NCI-H2107 (cell line): ENCODE measurements at regions not wholly inside any gene's neighbourhood (a gene's known extent, or its start where the extent isn't known, plus 50 kb on each side); places are given as distances from the start of the nearest gene placed in this dataset.
"Not testable (repeated sequence)": the region's sequence is repeated elsewhere in the genome, so short reads cannot be mapped to it uniquely, and the experiment has no call there.

Experiments used
- DNase-seq: peaks from one replicate; lab custom pipeline; 2025; lab: John Stamatoyannopoulos, UW

- no peak for DNase-seq
Measured at GRCh38 chr4:164095313-164096110, 601.0 kb downstream of the TMA16 start.

- no peak for DNase-seq
Measured at GRCh38 chr4:164096766-164097518, 602.5 kb downstream of the TMA16 start.

- not testable (repeated sequence) for DNase-seq
Measured at GRCh38 chr4:164100741-164101365, 606.4 kb downstream of the TMA16 start.

- no peak for DNase-seq
Measured at GRCh38 chr4:164108971-164109370, 614.5 kb downstream of the TMA16 start.

DNA sequence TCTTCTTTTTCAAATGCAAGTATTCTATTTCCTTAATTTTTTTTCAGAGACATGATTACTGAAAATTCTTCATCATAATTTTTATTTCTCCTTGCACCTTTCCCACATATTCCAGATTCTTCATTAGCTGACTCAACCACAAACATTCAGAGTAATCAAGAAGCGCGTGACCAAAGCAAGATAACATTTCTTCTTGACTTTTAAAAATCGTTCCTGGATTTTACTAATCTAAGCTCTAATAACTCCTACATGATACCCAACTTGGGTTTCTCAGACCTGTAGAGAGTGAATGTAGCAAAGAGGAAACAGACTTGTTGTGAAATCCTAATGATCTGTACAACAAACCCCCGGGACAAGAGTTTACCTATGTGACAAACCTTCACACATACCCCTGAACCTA lies 615.0 kb downstream of the TMA16 start:
- DNase-seq: no peak

DNA sequence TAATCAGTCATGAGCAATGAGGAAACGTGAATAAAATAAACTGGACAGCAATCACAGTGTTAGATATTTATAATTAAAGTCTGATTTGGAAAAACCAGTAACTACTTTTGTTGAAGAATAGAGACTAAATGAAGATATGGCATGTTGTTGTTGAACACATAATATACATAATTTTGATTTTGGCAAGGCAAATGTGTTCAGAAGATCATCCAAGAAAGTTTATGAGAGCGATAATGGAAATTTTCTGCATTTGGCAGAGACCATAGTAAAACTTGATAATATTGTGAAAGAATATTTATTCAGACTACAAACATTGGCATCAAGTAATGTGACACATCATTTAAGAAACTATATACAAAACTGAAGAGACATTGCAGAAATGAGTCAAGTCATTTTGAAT lies 620.7 kb downstream of the TMA16 start:
- DNase-seq: no peak

GRCh38 chr4:164116286-164116685 lies 621.8 kb downstream of the TMA16 start:
- DNase-seq: no peak

DNA sequence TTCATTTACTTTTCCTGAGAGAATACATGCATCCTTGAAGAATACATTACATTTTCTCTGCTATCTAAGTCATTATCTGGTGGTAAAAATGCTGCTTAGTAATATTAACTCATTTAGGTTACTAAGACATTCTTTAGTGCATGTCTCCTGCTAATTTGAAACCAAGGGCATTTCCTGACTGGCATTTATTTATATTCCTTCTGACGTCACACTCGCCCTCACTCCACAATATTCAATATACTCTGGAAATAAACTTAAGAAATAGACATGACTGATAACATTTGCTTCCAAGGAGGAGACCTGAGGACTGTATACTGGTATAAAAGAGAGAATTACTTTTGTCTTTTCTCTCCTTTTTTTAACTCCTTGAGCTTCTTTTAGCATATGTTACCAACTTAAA lies 619.5 kb upstream of the SMIM31 start:
- DNase-seq: no peak

GRCh38 chr4:164136180-164136616 lies 617.7 kb upstream of the SMIM31 start:
- DNase-seq: no peak

GRCh38 chr4:164138521-164138920 lies 615.4 kb upstream of the SMIM31 start:
- DNase-seq: no peak

- no peak for DNase-seq
Measured at GRCh38 chr4:164139291-164139690, 614.6 kb upstream of the SMIM31 start.

GRCh38 chr4:164141755-164142375 lies 612.1 kb upstream of the SMIM31 start:
- not testable (repeated sequence) for DNase-seq

DNA sequence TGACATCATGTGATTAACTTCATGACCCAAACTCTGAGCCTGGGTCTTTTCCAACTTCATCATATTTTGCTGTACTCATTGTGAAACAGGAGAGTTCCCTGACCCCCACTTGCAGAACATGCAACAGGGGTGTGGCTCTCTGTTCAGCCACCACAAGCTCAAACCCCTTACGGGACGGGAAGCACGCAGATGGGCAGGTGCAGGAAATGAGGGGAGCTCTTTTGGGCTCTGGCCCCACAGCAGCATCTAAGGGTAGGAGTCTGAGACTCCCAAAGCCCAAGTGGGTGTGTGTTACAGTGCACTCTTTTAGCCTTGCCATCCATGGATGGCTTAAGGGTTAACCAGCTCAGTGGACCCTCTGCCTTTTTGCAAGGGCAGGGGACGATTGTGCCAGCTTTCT lies 599.5 kb upstream of the SMIM31 start:
- DNase-seq: no peak

DNA sequence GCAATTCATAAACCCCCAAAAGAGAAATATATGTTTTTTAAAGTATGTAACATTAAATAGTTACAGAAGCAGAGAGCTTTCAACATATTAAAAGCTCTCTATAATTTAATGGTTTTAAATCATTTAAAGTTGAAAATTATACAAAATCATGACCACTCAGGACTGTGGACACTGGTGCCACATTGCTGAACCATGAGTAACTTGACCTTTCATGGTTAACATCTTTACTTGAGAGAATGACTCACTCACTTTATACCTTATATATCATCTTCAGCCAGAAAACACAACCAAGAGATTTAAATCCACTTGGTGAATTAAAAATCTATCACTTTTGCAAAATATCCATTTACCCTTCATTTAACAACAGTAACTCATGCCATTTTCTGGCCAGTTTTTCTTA lies 584.3 kb upstream of the SMIM31 start:
- no peak for DNase-seq

DNA sequence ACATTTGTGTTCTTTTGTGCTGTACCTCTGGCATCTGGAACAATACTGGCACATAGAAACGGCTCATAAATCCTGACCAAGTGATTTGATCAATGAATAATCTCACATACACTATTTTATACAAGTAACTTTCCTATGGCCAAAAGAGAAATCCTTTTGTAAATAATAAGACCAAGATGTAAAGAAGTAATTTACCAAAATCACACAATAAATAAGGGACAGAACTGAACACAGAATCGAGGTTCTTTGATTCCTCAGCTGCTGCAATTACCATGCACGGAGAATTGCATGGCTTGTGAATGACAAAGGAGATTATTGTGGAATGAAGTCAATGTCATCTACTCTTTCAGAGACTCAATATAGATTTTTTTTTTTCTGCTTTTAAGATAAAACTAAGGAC lies 576.8 kb upstream of the SMIM31 start:
- DNase-seq: no peak

- DNase-seq: no peak
Measured at GRCh38 chr4:164177753-164178152, 576.2 kb upstream of the SMIM31 start.

GRCh38 chr4:164188236-164188635 lies 565.7 kb upstream of the SMIM31 start:
- DNase-seq: no peak

DNA sequence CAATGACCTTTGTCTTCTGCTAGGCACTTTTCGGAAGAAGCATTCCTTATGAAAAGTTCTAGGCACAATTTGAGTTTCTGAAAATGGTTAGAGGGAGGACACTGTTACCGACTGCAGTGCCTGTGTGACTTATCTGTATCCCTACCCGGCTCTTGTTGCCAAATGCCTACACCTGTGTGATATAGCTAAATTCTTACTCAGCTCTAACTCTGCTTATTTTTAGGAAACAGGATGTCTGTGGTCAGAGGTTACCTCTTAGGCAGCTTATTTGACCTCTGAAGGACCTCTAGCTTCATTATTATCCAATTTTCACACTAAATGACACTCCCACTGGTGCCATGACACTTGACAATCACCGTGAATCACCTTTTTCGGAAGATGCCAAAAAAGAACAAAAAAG lies 561.1 kb upstream of the SMIM31 start:
- DNase-seq: no peak

GRCh38 chr4:164193676-164194075 lies 560.3 kb upstream of the SMIM31 start:
- DNase-seq: no peak

GRCh38 chr4:164197556-164197955 lies 556.4 kb upstream of the SMIM31 start:
- no peak for DNase-seq

DNA sequence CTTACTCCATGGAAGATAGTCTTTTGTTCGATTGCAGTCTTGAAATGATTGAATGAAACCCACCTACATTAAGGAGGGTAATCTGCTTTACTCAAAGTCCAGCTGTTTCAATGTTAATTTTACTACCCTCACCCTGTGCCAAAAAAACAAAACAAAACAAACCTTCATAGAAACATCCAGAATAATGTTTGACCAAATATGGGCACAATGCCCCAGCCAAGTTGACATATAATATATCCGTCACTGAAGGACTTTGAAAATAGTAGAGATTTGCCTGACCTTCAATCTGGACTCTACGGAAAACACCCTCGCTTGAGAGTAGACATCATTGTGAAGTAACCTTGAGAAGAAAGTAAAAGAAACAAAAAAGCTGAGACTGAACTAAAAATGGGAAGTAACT lies 550.5 kb upstream of the SMIM31 start:
- no peak for DNase-seq

DNA sequence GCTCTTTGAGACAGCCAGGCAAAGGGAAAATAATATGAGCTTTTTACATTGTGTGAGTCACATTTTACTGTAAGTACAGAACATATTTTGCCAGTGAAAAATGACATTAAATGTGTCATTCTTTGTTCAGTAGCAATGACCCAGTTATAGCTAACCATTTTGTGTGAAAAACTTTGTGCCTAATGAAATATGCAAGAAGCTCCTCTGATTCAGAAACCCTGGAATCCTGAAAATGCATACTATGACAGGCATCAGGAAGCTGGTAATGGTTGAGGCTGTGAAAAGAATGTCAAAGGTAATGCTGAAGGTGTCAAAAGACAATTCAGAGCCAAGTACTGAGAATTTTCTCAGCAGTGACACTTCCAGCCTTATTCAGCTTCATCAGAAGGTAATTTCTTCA lies 549.5 kb upstream of the SMIM31 start:
- no peak for DNase-seq

- DNase-seq: no peak
Measured at GRCh38 chr4:164207460-164207859, 546.5 kb upstream of the SMIM31 start.
